ENCODE measurements at regions not wholly inside any gene's neighbourhood (a gene's known extent, or its start where the extent isn't known, plus 50 kb on each side); places are given as distances from the start of the nearest gene placed in this dataset.

GRCh38 chr5:19342942-19343341 is 645.1 kb downstream of the CDH18 start:
- TF ChIP-seq CTCF (IDR thresholded peaks at IDR 0.05 in 4 of 5, conservative IDR thresholded peaks at IDR 0.05 in 1 of 5) (no peak), POLR2A (IDR thresholded peaks at IDR 0.05) (no peak)
